Mesendoderm (in vitro differentiated cells): ENCODE measurements at regions not wholly inside any gene's neighbourhood (a gene's known extent, or its start where the extent isn't known, plus 50 kb on each side); places are given as distances from the start of the nearest gene placed in this dataset.

ENCODE experiments used
- DNase-seq: peaks from one replicate; pipeline ENCODE4 v3.0.0; 2013
- H2AK5ac ChIP-seq: 2 replicates; pipeline ENCODE4 v1.6.1; 2013; ENCODE audit warnings: low read length, inconsistent platforms
- H2BK120ac ChIP-seq: 2 replicates; pipeline ENCODE4 v1.6.1; 2013; ENCODE audit warnings: low read depth, mild to moderate bottlenecking, low read length, moderate library complexity, mixed read lengths
- H2BK15ac ChIP-seq: replicated peaks from 2 replicates; pipeline ENCODE4 v1.6.1; 2013; ENCODE audit warnings: low read depth, mild to moderate bottlenecking, moderate library complexity
- H2BK5ac ChIP-seq: 2 replicates; pipeline ENCODE4 v1.6.1; 2013; ENCODE audit warnings: low read length, inconsistent platforms
- H3K18ac ChIP-seq: 2 replicates; pipeline ENCODE4 v1.6.1; 2013; ENCODE audit warnings: mild to moderate bottlenecking, low read length, mixed read lengths
- H3K23ac ChIP-seq: one replicate; pipeline ENCODE4 v1.6.1; 2013; ENCODE audit warnings: low read length
- H3K27ac ChIP-seq: 2 replicates; pipeline ENCODE4 v1.5.1; 2013; ENCODE audit warnings: low read depth, mild to moderate bottlenecking, inconsistent platforms, low read length, moderate library complexity
- H3K27me3 ChIP-seq: 2 replicates; pipeline ENCODE4 v1.6.1; 2013; ENCODE audit warnings: low read length, control low read depth, mild to moderate bottlenecking, inconsistent platforms; ENCODE audit not compliant: insufficient read depth, poor library complexity
- H3K36me3 ChIP-seq: 2 replicates; pipeline ENCODE4 v1.6.1; 2013; ENCODE audit warnings: low read length, inconsistent platforms; ENCODE audit not compliant: control insufficient read depth, insufficient read depth
- H3K4ac ChIP-seq: one replicate; pipeline ENCODE4 v1.6.1; 2013; ENCODE audit warnings: low read depth, mild to moderate bottlenecking, low read length, moderate library complexity
- H3K4me1 ChIP-seq: 2 replicates; pipeline ENCODE4 v1.6.1; 2013; ENCODE audit warnings: low read depth, low read length, inconsistent platforms; ENCODE audit not compliant: control insufficient read depth
- H3K4me2 ChIP-seq: 2 replicates; pipeline ENCODE4 v1.6.1; 2013; ENCODE audit warnings: low read length
- H3K4me3 ChIP-seq: 2 replicates; pipeline ENCODE4 v1.5.1; 2013; ENCODE audit warnings: mild to moderate bottlenecking, low read length
- H3K56ac ChIP-seq: one replicate; pipeline ENCODE4 v1.6.1; 2013; ENCODE audit warnings: low read length
- H3K79me1 ChIP-seq: 2 replicates; pipeline ENCODE4 v1.6.1; 2013; ENCODE audit warnings: low read length, inconsistent platforms
- H3K79me2 ChIP-seq: 2 replicates; pipeline ENCODE4 v1.6.1; 2013; ENCODE audit warnings: mild to moderate bottlenecking, low read length; ENCODE audit not compliant: control insufficient read depth, insufficient read depth
- H3K9ac ChIP-seq: 2 replicates; pipeline ENCODE4 v1.6.1; 2013; ENCODE audit warnings: low read length, inconsistent platforms
- H4K5ac ChIP-seq: one replicate; pipeline ENCODE4 v1.6.1; 2013; ENCODE audit warnings: low read length
- H4K8ac ChIP-seq: one replicate; pipeline ENCODE4 v1.6.1; 2013; ENCODE audit warnings: low read depth, mild to moderate bottlenecking, control low read depth, low read length, moderate library complexity
- WGBS: extraction: QIAGEN DNeasy Blood & Tissue Kit; methylation state at CpG from one replicate; pipeline ENCODE4 v1.1.7; 2013; ENCODE audit warnings: low lambda C conversion rate, missing lambda C conversion rate; ENCODE audit not compliant: insufficient coverage; ENCODE audit errors: extremely low coverage; 5-methylcytosine and 5-hydroxymethylcytosine counted together

DNA sequence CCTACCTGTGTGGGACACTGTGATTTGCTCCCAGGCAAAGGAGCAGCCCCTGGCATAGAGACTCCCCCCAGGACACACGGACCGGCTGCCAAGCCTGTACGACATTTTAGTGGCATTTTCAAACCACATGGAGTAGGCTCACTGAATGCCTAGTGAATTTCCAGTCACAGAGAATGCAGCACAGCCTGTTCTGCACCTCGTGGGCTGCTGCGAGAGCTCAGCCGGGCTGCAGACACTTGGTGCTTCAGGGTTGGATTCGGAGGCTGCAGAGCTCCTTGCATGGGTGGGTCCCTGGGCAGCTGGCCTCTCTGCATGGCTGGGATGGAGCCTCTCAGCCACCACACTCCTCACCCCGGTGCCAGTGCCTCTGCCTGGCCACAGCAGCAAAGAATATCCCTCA, 51.2 kb upstream of the HNF1B start:
- Histone ChIP-seq H3K23ac (no peak overlapping the region), H3K56ac (no peak overlapping the region), H4K5ac (no peak overlapping the region), H3K36me3 (no peaks in the 10 kb centered on the region), H4K8ac (no peak overlapping the region), H2BK120ac (no peak overlapping the region), H3K9ac (no peak overlapping the region), H3K79me1 (no peaks in the 10 kb centered on the region), H3K4me2 (no peak overlapping the region), H3K27me3 (no peaks in the 10 kb centered on the region), H2BK5ac (no peak overlapping the region), H2BK15ac (no peak overlapping the region), H3K27ac (no peak overlapping the region), H2AK5ac (no peak overlapping the region), H3K4me1 (no peaks in the 10 kb centered on the region), H3K18ac (no peak overlapping the region), H3K4ac (no peak overlapping the region), H3K79me2 (no peaks in the 10 kb centered on the region), H3K4me3 (no peak overlapping the region)
- DNase-seq, result no peak
- WGBS, result no CpG with 5 or more reads among the region's 8 CpGs
